Ovary (tissue), 7 donors: ENCODE measurements at regions not wholly inside any gene's neighbourhood (a gene's known extent, or its start where the extent isn't known, plus 50 kb on each side); places are given as distances from the start of the nearest gene placed in this dataset.

Source experiments
- DNase-seq, 5 donors: peaks; one replicate each; pipeline ENCODE4 v3.0.0-alpha.2; 2019 to 2020
- H3K27ac ChIP-seq, 2 donors: fragments of 200-600 bp; one replicate each; pipeline versions ENCODE4 v1.5.1 to v1.8.0; 2019 to 2022
- H3K27me3 ChIP-seq: fragments of 200-600 bp; one replicate; pipeline ENCODE4 v1.8.0; 2022
- H3K36me3 ChIP-seq: fragments of 200-600 bp; sonication (generic); one replicate; pipeline ENCODE4 v1.5.1; 2019
- H3K4me1 ChIP-seq: one replicate; pipeline ENCODE4 v1.8.1; 2013; ENCODE audit warnings: mild to moderate bottlenecking, moderate library complexity; ENCODE audit not compliant: insufficient read depth
- H3K4me3 ChIP-seq: fragments of 200-600 bp; sonication (generic); one replicate; pipeline ENCODE4 v1.5.1; 2017
- H3K9me3 ChIP-seq, 2 donors: fragments of 200-600 bp in 1 of 2; sonication (generic) in 1 of 2; one replicate each; pipeline versions ENCODE4 v1.5.1 to v1.8.1; 2013 to 2019; ENCODE audit warnings: mild to moderate bottlenecking in 1 of 2, moderate library complexity in 1 of 2
- CTCF ChIP-seq, 3 donors: fragments of 450-650 bp in 2 of 3; fragments of 200-600 bp in 1 of 3; IDR thresholded peaks; one replicate each; pipeline versions ENCODE4 v1.5.1 to v1.8.0; 2016 to 2022; ENCODE audit warnings: antibody characterized with exemption in 3 of 3, mild to moderate bottlenecking in 1 of 3
- EP300 ChIP-seq: sonication (generic); formaldehyde crosslinking; IDR thresholded peaks from one replicate; pipeline ENCODE4 v1.6.1; 2017; ENCODE audit warnings: antibody characterized with exemption
- POLR2A ChIP-seq: fragments of 450-650 bp; IDR thresholded peaks from one replicate; pipeline ENCODE4 v1.6.1; 2017; ENCODE audit warnings: antibody characterized with exemption, mild to moderate bottlenecking, moderate library complexity
- WGBS, 3 donors: extraction: QIAGEN DNeasy Blood & Tissue Kit in 1 of 3; methylation state at CpG; one replicate each; pipeline versions ENCODE4 v1.1.5 to v1.1.7; 2013 to 2017; 5-methylcytosine and 5-hydroxymethylcytosine counted together
- intact Hi-C, 4 donors: fragments of 100-400 bp; cut with DNase I; formaldehyde crosslinking; loops; one replicate each; pipeline versions ENCODE4 v1.11.0 to v1.15.1; 2022 to 2023
- donor health status: DM: no; HTN: no; CAD: no; lungs with moderate emphysema.
- donor health status: DM: no; HTN: no; CAD: no.
- donor health status: Bipolar disorder and iron deficiency.
- donor health status: DM: no; HTN: no; CAD: no.
- donor health status: DM: yes; HTN: yes; CAD: no.

GRCh38 chr13:33992881-33993336 is 175.0 kb downstream of the RFC3 start:
- no peak for TF ChIP-seq POLR2A
- no peak for TF ChIP-seq CTCF (IDR thresholded peaks at IDR 0.05)
- no peak for TF ChIP-seq EP300
- 40 to 47% (median 41%) methylated on average over 2 of the region's 2 CpGs for WGBS, 3 donors
- intact Hi-C loops: no loop called here
- Histone ChIP-seq H3K36me3 (no peaks in the 10 kb centered on the region), H3K27ac (no peak overlapping the region), H3K4me1 (peaks cover 4% of the 10 kb centered on the region), H3K9me3 (no peaks in the 10 kb centered on the region), H3K27me3 (no peaks in the 10 kb centered on the region), H3K4me3 (no peak overlapping the region)
- DNase-seq: no peak

- DNase-seq: no peak
- peaks cover 4% of the 10 kb centered on the region for H3K4me1 ChIP-seq
- no peak overlapping the region for H3K27ac ChIP-seq
- no peaks in the 10 kb centered on the region for H3K36me3 ChIP-seq
- TF ChIP-seq EP300: no peak
- intact Hi-C loops: no loop called here
- WGBS, 3 donors: 87 to 90% (median 88%) methylated on average over 3 of the region's 3 CpGs
- no peak overlapping the region for H3K4me3 ChIP-seq
- H3K9me3 ChIP-seq: no peaks in the 10 kb centered on the region
- no peaks in the 10 kb centered on the region for H3K27me3 ChIP-seq
These were observed 176.2 kb downstream of the RFC3 start for GRCh38 chr13:33994198-33994597.

- Histone ChIP-seq H3K36me3 (no peaks in the 10 kb centered on the region), H3K27ac (no peak overlapping the region), H3K9me3 (no peaks in the 10 kb centered on the region), H3K4me3 (no peak overlapping the region), H3K4me1 (peaks cover 4% of the 10 kb centered on the region), H3K27me3 (no peaks in the 10 kb centered on the region)
- 73 to 83% (median 81%) methylated on average over 4 of the region's 4 CpGs for WGBS, 3 donors
- no peak for TF ChIP-seq EP300
- DNase-seq: no peak
- intact Hi-C loops: no loop called here
These were observed 177.0 kb downstream of the RFC3 start for GRCh38 chr13:33994826-33995502.

GRCh38 chr13:33996636-33997035 is 178.7 kb downstream of the RFC3 start:
- Histone ChIP-seq H3K4me1 (peaks cover 4% of the 10 kb centered on the region), H3K36me3 (no peaks in the 10 kb centered on the region), H3K27ac (no peak overlapping the region), H3K9me3 (no peaks in the 10 kb centered on the region), H3K27me3 (no peaks in the 10 kb centered on the region), H3K4me3 (no peak overlapping the region)
- no peak for DNase-seq
- WGBS, 3 donors: 92 to 97% (median 96%) methylated on average over 7 of the region's 7 CpGs
- intact Hi-C loops: no loop called here
- no peak for TF ChIP-seq CTCF (IDR thresholded peaks at IDR 0.05)

- WGBS, 3 donors: 95 to 99% (median 98%) methylated on average over 3 of the region's 3 CpGs
- H3K27me3 ChIP-seq: no peaks in the 10 kb centered on the region
- H3K4me3 ChIP-seq: no peak overlapping the region
- DNase-seq: no peak
- intact Hi-C loops: no loop called here
- TF ChIP-seq POLR2A (no peak), CTCF (IDR thresholded peaks at IDR 0.05) (no peak), EP300 (no peak)
- H3K4me1 ChIP-seq: peaks cover 4% of the 10 kb centered on the region
- no peaks in the 10 kb centered on the region for H3K9me3 ChIP-seq
- H3K27ac ChIP-seq: no peak overlapping the region
- H3K36me3 ChIP-seq: no peaks in the 10 kb centered on the region
These were observed 179.6 kb downstream of the RFC3 start for GRCh38 chr13:33997574-33997973.
